Thyroid gland (tissue), 4 donors: ENCODE measurements at regions not wholly inside any gene's neighbourhood (a gene's known extent, or its start where the extent isn't known, plus 50 kb on each side); places are given as distances from the start of the nearest gene placed in this dataset.

Experiments used
- DNase-seq, 2 donors: peaks; one replicate each; pipeline ENCODE4 v3.0.0-alpha.2; 2019
- H3K27ac ChIP-seq, 3 donors: fragments of 200-600 bp; sonication (generic); 1 replicate in 2 of 3; 2 replicates in 1 of 3; pipeline ENCODE4 v1.5.1; 2016 to 2019; ENCODE audit warnings: mild to moderate bottlenecking in 1 of 3, moderate library complexity in 1 of 3
- H3K27me3 ChIP-seq: fragments of 200-600 bp; sonication (generic); one replicate; pipeline ENCODE4 v1.5.1; 2019
- H3K36me3 ChIP-seq, 2 donors: fragments of 200-600 bp; sonication (generic); one replicate each; pipeline ENCODE4 v1.5.1; 2016 to 2019
- H3K4me1 ChIP-seq, 2 donors: fragments of 200-600 bp; sonication (generic); one replicate each; pipeline ENCODE4 v1.5.1; 2017 to 2019
- H3K4me3 ChIP-seq, 3 donors: fragments of 200-600 bp; sonication (generic); replicated peaks in 1 of 3; 1 replicate in 2 of 3; 2 replicates in 1 of 3; pipeline ENCODE4 v1.5.1; 2016; ENCODE audit warnings: mild to moderate bottlenecking in 1 of 3
- H3K9me3 ChIP-seq: fragments of 200-600 bp; sonication (generic); one replicate; pipeline ENCODE4 v1.5.1; 2017
- POLR2A ChIP-seq, 2 donors: fragments of 450-650 bp; IDR thresholded peaks; one replicate each; pipeline ENCODE4 v1.6.1; 2017; ENCODE audit warnings: antibody characterized with exemption in 2 of 2, mild to moderate bottlenecking in 2 of 2, moderate library complexity in 1 of 2
- WGBS, 2 donors: methylation state at CpG; one replicate each; pipeline ENCODE4 v1.1.5; 2017; 5-methylcytosine and 5-hydroxymethylcytosine counted together
- intact Hi-C: fragments of 100-400 bp; cut with DNase I; formaldehyde crosslinking; loops from one replicate; pipeline ENCODE4 v1.15.1; 2023
- TF ChIP-seq, protein P1 (sequence below), 6 experiments: fragments of 200-600 bp in 3 of 6; fragments of 450-650 bp in 3 of 6; sonication (generic) in 3 of 6; IDR thresholded peaks; one replicate each; pipeline ENCODE4 v1.5.1; 2016 to 2019; ENCODE audit warnings: antibody characterized with exemption in 6 of 6, mild to moderate bottlenecking in 2 of 6, inconsistent platforms in 1 of 6, moderate library complexity in 1 of 6

- Histone ChIP-seq H3K4me3 (no peak overlapping the region), H3K27me3 (no peaks in the 10 kb centered on the region), H3K36me3 (no peaks in the 10 kb centered on the region), H3K9me3 (no peaks in the 10 kb centered on the region), H3K4me1 (no peaks in the 10 kb centered on the region), H3K27ac (no peak overlapping the region)
- TF ChIP-seq, protein P1, sequence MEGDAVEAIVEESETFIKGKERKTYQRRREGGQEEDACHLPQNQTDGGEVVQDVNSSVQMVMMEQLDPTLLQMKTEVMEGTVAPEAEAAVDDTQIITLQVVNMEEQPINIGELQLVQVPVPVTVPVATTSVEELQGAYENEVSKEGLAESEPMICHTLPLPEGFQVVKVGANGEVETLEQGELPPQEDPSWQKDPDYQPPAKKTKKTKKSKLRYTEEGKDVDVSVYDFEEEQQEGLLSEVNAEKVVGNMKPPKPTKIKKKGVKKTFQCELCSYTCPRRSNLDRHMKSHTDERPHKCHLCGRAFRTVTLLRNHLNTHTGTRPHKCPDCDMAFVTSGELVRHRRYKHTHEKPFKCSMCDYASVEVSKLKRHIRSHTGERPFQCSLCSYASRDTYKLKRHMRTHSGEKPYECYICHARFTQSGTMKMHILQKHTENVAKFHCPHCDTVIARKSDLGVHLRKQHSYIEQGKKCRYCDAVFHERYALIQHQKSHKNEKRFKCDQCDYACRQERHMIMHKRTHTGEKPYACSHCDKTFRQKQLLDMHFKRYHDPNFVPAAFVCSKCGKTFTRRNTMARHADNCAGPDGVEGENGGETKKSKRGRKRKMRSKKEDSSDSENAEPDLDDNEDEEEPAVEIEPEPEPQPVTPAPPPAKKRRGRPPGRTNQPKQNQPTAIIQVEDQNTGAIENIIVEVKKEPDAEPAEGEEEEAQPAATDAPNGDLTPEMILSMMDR (IDR thresholded peaks at IDR 0.05): no peak
- no peak for TF ChIP-seq POLR2A (IDR thresholded peaks at IDR 0.05)
- WGBS, 2 donors: 75 to 91% methylated on average over 1 of the region's 1 CpG
- intact Hi-C loops: no loop called here
- no peak for DNase-seq
Measured at GRCh38 chr12:13628067-13628466, 353.3 kb downstream of the GRIN2B start.

GRCh38 chr12:13627536-13627935, 353.9 kb downstream of the GRIN2B start:
- Histone ChIP-seq H3K4me3 (no peak overlapping the region), H3K4me1 (no peaks in the 10 kb centered on the region), H3K9me3 (no peaks in the 10 kb centered on the region), H3K27me3 (no peaks in the 10 kb centered on the region), H3K36me3 (no peaks in the 10 kb centered on the region), H3K27ac (no peak overlapping the region)
- DNase-seq: no peak
- no peak for TF ChIP-seq POLR2A (IDR thresholded peaks at IDR 0.05)
- TF ChIP-seq, protein P1 (IDR thresholded peaks at IDR 0.05): no peak
- WGBS, 2 donors: 51 to 61% methylated on average over 3 of the region's 3 CpGs
- intact Hi-C loops: no loop called here

- no peak overlapping the region for H3K4me3 ChIP-seq
- H3K4me1 ChIP-seq: no peaks in the 10 kb centered on the region
- no peaks in the 10 kb centered on the region for H3K36me3 ChIP-seq
- intact Hi-C loops: no loop called here
- H3K27me3 ChIP-seq: no peaks in the 10 kb centered on the region
- WGBS, 2 donors: 84% methylated on average over 3 of the region's 3 CpGs
- no peak for DNase-seq
- no peak overlapping the region for H3K27ac ChIP-seq
- TF ChIP-seq, protein P1 (IDR thresholded peaks at IDR 0.05): no peak
- no peak for TF ChIP-seq POLR2A (IDR thresholded peaks at IDR 0.05)
- H3K9me3 ChIP-seq: no peaks in the 10 kb centered on the region
Measured at GRCh38 chr12:13613297-13613696, 368.1 kb downstream of the GRIN2B start.

DNA sequence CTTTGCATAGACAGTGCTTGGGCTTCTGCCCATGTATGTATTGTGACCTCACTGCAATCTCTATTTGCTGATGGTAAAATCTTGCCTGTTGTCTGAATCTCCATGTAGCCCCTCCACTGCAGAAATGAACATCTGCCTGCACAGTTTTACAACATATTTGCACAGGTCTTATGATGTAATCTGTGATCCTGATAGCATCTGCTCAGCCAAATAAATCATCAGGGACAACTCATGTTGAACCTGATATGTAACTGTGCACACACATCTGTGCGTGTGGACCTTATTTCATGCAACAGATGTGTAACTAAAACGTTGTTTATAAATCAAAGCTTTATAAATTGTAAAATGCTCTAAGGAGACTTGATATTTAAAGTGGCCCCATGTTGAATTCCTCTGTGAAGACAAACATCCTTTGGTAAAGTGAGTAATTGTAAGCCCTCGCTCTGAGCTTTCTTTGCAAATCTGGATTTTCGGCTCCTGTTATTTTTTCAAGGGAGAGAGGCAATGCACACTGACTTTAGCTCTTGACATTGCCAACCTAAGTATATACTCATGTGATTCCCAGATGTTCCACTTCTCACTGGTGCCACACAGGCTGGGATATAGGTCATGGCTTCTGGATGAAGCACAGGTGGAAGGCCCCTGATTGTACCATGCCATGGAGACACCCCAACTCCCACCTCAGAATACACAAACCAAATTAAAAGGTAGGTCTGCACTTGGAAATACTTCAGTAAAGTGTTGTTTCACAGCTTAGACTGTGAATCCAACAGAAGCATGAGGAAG, 371.3 kb downstream of the GRIN2B start:
- Histone ChIP-seq H3K27ac (no peak overlapping the region), H3K4me1 (no peaks in the 10 kb centered on the region), H3K9me3 (no peaks in the 10 kb centered on the region), H3K27me3 (no peaks in the 10 kb centered on the region), H3K36me3 (no peaks in the 10 kb centered on the region), H3K4me3 (no peak overlapping the region)
- intact Hi-C loops: no loop called here
- no peak for DNase-seq
- 38 to 53% methylated on average over 4 of the region's 4 CpGs for WGBS, 2 donors
- TF ChIP-seq, protein P1 (IDR thresholded peaks at IDR 0.05): no peak
- no peak for TF ChIP-seq POLR2A (IDR thresholded peaks at IDR 0.05)

DNA sequence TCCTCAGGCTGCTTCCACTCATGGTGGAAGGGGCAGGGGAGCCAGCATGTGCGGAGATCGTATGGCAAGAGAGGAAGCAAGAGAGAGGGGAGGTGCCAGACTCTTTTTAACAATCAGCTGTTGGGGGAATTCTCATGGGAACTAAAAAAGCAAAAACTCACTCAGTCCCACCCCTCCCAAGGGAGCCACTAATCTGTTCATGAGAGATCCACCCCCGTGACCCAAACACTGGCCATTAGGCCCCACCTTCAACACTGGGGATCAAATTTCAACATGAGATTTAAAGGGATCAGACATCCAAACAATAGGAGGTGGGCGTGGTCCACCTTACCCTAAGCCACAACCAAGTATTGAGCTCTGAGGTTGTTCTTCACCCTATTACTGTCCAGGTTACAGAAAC, 375.1 kb downstream of the GRIN2B start:
- intact Hi-C loops: no loop called here
- Histone ChIP-seq H3K27ac (no peak overlapping the region), H3K4me1 (no peaks in the 10 kb centered on the region), H3K4me3 (no peak overlapping the region), H3K36me3 (no peaks in the 10 kb centered on the region), H3K9me3 (no peaks in the 10 kb centered on the region), H3K27me3 (no peaks in the 10 kb centered on the region)
- TF ChIP-seq POLR2A (IDR thresholded peaks at IDR 0.05): no peak
- TF ChIP-seq, protein P1 (IDR thresholded peaks at IDR 0.05): no peak
- WGBS, 2 donors: 49 to 51% methylated on average over 4 of the region's 4 CpGs
- DNase-seq: no peak
